GM12874 (cell line): ENCODE measurements at regions not wholly inside any gene's neighbourhood (a gene's known extent, or its start where the extent isn't known, plus 50 kb on each side); places are given as distances from the start of the nearest gene placed in this dataset.

Experiments used
- TF ChIP-seq, protein P1 (sequence below): IDR thresholded peaks from 2 replicates; pipeline ENCODE4 v1.5.1; 2011; ENCODE audit warnings: low read depth, mild to moderate bottlenecking, control low read depth, low read length, moderate library complexity; ENCODE audit not compliant: insufficient read depth

DNA sequence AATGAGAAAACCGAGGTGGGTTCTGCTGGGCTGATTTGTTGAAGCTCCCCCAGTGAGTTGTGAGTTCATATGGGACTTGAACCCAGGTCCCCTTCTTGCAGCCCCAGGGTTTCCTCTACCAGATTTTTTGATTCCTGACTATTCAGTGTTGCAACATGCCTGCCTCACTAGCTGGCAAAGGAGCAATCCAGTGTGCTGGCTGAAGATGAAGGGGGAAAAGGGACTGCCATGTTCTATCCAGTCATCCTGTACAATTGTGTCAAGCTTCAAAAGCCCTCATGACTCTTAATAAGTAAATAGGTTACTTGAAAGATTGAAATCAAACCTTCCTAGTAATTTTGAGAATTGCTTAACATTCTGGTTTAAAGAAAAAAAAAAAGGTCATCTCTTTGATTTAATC is 211.5 kb upstream of the TP63 start:
- TF ChIP-seq, protein P1, sequence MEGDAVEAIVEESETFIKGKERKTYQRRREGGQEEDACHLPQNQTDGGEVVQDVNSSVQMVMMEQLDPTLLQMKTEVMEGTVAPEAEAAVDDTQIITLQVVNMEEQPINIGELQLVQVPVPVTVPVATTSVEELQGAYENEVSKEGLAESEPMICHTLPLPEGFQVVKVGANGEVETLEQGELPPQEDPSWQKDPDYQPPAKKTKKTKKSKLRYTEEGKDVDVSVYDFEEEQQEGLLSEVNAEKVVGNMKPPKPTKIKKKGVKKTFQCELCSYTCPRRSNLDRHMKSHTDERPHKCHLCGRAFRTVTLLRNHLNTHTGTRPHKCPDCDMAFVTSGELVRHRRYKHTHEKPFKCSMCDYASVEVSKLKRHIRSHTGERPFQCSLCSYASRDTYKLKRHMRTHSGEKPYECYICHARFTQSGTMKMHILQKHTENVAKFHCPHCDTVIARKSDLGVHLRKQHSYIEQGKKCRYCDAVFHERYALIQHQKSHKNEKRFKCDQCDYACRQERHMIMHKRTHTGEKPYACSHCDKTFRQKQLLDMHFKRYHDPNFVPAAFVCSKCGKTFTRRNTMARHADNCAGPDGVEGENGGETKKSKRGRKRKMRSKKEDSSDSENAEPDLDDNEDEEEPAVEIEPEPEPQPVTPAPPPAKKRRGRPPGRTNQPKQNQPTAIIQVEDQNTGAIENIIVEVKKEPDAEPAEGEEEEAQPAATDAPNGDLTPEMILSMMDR = no peak

DNA sequence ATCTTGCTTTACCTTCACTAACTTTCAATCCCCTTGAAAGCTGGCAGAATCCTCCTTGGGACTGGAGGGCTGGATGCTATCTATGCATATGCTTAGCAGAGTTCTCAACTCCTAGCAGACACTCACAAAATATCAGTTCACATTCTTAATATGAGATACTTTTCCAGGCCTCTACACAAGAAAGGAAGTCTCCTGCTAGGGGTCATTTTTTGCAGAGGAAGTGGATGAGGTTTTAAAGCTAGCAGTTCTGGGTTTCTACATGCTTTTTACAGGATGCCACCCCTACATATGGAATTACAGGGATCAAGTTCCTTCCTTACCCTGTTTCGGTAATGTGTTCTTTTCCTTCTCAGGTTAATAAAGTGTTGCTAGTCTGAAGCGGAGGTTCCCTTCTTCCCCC is 206.3 kb upstream of the TP63 start:
- TF ChIP-seq, protein P1 = no peak

DNA sequence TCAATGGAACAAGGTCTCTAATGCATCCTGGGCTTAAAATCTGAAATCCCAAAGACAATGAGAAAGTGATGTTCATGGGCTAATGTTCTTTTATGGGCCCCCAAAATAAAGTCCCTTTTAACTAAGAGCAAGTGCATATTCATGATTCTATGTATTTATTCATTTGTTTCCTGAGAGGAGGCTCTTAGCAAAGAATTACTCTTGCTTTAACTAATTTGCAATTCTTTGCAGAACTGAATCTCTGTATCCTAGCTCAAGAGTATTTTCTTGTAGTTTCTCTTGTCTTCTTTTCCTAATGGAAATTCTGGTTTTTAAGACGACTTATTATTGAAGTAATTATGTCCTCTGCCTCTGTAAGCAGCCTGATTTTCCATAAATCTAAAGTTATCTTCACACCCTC is 202.2 kb upstream of the TP63 start:
- TF ChIP-seq, protein P1 = no peak

GRCh38 chr3:189430166-189430565 is 201.0 kb upstream of the TP63 start:
- TF ChIP-seq, protein P1 = no peak

DNA sequence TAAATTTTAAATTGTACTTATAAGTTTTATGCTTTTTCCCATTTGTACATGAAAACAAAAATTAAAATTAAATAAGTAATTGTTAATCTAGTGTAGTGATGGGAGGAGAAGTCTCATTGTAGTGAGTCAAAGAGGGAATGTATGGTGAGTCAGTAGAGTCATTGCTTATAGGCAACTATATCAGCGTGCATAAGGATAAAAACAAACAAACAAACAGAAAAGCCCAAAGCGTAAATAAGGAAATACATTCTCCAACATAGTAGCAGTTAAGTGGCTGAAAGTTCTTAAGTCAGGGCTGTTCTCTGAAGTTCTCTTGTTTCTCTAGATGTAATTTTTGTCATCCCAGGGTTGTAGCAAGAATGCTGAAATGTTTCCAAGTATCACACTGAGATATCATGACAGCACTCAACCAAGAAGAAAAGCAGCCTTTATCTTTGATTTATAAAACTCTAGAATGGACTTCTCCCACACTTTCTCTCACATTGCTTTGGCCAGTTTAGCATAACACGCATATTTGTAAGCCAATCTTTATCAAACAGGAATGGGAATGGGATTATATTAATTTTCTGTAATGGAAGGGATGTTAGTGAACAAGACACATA is 184.1 kb upstream of the TP63 start:
- TF ChIP-seq, protein P1 = no peak

DNA sequence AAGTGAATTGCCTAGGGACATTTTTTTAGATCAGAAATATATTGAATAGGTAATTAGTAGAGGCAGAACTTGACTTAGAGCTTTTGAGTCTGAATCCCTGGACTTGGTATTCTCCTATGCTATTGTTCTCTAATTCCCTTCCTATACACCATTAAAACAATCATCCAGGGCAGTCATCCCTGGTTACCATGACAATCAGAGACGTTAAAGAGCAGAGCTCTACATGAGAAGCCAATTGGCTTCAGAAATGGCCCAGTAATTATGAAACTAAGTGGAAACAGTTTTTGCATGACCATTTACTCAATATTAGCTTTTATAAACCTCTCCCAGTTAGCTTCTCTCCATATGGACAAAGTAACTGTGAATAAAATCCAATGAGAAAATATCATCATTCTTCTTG is 182.1 kb upstream of the TP63 start:
- TF ChIP-seq, protein P1 = no peak

- TF ChIP-seq, protein P1 = no peak
Measured at GRCh38 chr3:189455009-189455408, 176.2 kb upstream of the TP63 start.
